Stimulated activated CD8-positive, alpha-beta memory T cell treated with anti-CD3 and anti-CD28 coated beads, Interleukin-12 subunit alpha, Interleukin-12 subunit beta, amount 100 ng/mL, for 1 hour (primary cell): ENCODE measurements at regions not wholly inside any gene's neighbourhood (a gene's known extent, or its start where the extent isn't known, plus 50 kb on each side); places are given as distances from the start of the nearest gene placed in this dataset.
"Not testable (repeated sequence)": the region's sequence is repeated elsewhere in the genome, so short reads cannot be mapped to it uniquely, and the experiment has no call there.

Experiments
- DNase-seq: peaks from one replicate; pipeline ENCODE4 v3.0.0-alpha.2; 2020; ENCODE audit warnings: low read depth

DNA sequence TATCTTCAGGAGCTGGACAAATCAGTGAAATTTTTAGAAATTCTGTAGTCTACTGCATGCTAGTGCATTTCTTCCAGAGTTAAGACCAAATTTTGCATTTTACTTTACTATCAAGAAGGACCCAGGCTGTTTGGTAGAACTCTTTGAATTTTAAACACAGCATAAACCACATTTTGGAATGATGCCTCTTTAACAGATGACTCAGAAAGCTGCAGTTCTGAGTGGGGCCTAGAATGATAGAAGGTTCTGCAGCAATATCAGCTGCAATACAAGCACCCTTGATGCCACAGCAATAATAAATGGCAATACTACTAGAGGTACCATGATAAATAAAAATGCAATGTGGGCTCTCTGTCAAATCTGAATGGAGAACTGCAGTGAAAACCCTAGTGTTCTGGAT lies 198.7 kb downstream of the TMA16 start:
- DNase-seq, result no peak

GRCh38 chr4:163693776-163694175 lies 199.3 kb downstream of the TMA16 start:
- no peak for DNase-seq

DNA sequence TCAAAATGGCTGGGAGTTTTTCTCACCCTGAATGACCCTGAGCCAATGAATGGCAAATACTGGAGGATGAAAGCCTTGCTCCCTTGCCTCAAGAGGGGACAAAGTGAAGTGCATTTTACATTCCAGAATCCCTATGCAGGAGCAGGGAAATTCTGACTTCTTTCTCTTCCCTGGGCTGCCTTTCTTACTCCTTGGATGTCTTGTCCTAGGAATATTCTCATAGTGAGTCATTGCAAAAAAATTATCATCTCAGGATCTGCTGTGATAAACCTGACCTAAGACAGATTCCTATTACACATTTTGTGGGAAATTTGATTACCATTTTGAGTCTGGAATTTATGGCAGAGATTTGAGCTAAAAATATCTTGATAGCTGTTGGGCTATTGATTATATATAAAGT lies 199.9 kb downstream of the TMA16 start:
- no peak for DNase-seq

GRCh38 chr4:163697121-163697520 lies 202.6 kb downstream of the TMA16 start:
- DNase-seq, result no peak

- DNase-seq, result not testable (repeated sequence)
Observed at GRCh38 chr4:163700383-163700782, 205.9 kb downstream of the TMA16 start.

DNA sequence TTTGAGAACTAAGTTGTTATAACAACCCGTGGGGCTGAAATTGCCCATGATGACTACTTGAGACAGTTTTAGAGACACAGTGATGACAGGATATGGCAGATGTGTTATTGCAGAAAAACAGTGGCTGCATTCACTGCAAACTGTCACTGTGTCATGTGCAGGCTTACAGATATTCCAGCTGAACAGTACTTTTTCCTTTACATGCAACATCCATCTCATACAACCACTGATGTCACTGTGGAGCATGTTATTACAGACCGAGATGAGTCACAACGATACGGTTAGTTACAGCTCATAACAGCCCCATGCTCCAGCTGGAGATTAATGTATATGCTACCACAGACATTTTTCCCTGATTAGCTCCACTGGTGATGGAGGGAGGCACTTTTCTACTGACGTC lies 207.4 kb downstream of the TMA16 start:
- no peak for DNase-seq

DNA sequence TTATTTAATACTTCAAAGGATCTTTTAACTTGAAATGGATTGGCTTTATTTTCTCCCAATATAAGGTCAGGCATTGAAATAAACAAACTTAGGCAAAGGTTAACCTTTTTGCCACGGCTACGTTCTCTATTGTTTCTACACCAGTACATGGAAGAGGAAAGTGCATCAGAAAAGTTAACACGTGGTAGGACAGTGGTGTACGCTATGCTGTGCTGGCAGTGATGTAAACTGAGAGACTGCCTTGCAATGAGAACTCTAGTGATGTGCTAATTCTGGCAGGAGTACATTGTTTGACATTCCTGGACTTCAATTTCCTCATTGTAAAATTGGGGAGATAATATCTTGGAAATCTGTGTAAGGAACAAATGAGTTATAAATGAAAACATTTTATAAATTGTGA lies 208.2 kb downstream of the TMA16 start:
- DNase-seq, result no peak

GRCh38 chr4:163703251-163703650 lies 208.8 kb downstream of the TMA16 start:
- no peak for DNase-seq

DNA sequence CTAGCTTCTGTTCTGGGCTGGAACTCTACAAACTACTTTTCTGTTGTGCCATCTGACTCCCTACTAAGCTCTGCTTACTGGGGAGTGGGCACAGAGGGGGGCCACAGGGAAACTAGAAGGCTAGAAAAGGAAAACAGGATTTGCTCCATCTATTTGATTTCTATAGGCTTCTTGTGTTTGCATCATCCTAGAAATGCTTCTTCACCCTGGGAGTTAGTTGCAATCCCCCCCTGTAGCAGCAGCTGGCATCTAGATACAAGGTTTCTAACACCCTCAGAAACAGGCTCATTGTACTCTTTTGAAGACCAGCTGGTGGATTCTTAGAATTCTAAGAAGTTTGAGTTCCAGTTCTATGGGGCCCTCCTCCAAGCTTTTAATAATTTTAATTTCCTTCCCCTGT lies 213.4 kb downstream of the TMA16 start:
- no peak for DNase-seq

GRCh38 chr4:163709601-163710000 lies 215.1 kb downstream of the TMA16 start:
- no peak for DNase-seq

GRCh38 chr4:163710158-163710557 lies 215.7 kb downstream of the TMA16 start:
- DNase-seq, result no peak

DNA sequence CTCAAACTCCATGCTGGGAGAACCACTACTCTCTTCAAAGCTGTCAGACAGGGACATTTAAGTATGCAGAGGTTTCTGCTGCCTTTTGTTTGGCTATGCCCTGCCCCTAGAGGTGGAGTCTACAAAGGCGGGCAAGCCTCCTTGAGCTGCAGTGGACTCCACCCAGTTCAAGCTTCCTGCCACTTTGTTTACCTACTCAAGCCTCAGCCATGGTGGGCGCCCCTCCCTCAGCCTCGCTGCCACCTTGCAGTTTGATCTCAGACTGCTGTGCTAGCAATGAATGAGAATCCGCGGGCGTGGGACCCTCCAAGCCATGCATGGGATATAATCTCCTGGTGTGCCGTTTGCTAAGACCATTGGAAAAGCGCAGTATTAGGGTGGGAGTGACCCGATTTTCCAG lies 230.0 kb downstream of the TMA16 start:
- not testable (repeated sequence) for DNase-seq

DNA sequence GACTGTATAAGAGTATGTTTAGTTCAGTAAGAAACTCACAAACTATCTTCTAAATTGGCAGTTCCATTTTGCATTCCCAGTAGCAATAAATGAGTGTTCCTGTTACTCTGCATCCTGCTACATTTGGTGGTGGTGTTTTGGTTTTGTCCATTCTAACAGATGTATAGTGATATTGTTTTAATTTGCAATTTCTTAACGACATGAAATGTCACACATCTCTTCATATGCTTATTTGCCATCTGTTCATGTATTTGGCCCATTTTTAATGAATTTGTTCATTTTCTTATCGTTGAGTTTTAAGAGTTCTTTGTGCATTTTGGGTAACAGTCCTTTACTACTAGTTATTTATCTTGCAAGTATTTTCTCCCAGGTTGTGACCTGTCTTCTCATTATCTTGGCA lies 232.2 kb downstream of the TMA16 start:
- no peak for DNase-seq

DNA sequence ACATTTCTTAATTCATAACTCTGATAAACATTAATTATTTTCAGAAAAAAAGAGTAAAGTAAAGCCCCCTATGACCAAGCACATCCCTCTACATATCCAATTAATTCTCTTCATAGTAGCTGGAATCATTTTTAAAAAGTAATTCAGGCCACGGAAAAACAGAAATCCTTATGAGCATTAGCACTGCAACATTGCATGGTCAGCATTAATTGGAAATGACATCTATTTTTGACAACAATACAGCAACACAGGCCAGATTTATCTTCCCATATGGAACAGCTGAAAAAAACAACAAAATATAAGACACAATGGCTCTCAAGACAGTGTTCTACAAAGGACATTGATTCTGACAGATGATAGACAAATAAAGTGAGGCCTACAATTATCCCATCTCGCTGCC lies 236.6 kb downstream of the TMA16 start:
- no peak for DNase-seq

- no peak for DNase-seq
Observed at GRCh38 chr4:163732473-163732872, 238.0 kb downstream of the TMA16 start.

GRCh38 chr4:163736876-163737275 lies 242.4 kb downstream of the TMA16 start:
- DNase-seq, result no peak

- DNase-seq, result not testable (repeated sequence)
Observed at GRCh38 chr4:163737846-163738245, 243.4 kb downstream of the TMA16 start.

- DNase-seq, result no peak
Observed at GRCh38 chr4:163738521-163738920, 244.0 kb downstream of the TMA16 start.

- DNase-seq, result no peak
Observed at GRCh38 chr4:163744861-163745260, 250.4 kb downstream of the TMA16 start.

- DNase-seq, result no peak
Observed at GRCh38 chr4:163747293-163747692, 252.8 kb downstream of the TMA16 start.

DNA sequence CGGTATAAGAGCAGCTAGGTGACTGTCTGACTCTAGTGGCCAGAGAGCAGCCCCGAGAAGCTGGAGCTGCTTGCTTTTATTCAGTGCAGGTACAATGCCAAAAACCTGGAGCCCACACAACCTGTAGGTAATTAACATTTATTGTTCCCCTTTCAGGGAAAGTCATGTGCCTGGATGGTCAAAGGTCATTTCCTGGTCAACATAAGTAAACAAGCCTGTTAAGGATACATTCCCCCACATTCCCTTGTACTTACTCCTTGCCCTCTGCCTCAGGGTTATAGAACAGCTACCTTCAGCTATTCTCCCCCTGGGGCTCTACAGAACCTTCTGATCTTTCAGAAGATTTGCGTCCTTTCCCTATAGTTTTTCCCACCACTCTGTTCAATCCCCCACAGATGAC lies 253.4 kb downstream of the TMA16 start:
- DNase-seq, result no peak

DNA sequence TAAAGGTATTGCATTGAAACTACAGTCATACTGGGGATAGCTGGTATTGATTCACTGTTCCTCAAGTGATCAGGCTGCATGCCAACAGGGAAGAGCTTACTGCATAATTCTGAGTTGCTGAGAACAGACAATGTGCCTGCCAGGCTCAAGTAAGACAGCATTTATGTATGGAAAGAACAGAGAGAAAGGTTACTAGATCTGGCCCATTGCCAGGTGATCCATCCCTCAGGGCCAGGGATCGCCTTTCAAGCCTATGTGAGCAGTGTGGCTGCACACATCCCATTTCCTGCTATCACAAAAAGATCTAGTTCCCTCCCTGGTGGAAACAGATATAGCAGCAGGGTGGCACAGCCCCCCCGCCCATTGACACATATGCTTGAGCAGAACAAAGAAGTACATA lies 254.0 kb downstream of the TMA16 start:
- DNase-seq, result no peak

- DNase-seq, result no peak
Observed at GRCh38 chr4:163755013-163755412, 260.5 kb downstream of the TMA16 start.

DNA sequence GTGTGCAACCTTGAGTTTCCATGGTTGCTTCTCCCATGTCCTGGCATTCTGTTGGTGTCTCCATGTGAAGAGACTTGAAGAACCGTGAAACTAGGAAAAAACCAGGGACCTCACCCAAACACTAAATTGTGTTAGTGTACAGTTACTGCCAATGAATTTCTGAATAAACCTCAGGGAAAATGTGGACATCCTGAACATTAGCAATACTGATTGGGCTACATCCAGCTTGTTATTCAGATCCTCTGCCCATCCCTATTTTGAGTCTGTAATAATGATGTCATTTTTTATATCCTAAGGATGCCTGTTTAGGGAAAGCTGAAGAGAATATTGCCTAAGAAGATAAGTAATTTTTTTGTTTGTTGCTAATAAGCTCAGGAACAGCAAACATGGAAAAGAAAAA lies 262.7 kb downstream of the TMA16 start:
- DNase-seq, result no peak

DNA sequence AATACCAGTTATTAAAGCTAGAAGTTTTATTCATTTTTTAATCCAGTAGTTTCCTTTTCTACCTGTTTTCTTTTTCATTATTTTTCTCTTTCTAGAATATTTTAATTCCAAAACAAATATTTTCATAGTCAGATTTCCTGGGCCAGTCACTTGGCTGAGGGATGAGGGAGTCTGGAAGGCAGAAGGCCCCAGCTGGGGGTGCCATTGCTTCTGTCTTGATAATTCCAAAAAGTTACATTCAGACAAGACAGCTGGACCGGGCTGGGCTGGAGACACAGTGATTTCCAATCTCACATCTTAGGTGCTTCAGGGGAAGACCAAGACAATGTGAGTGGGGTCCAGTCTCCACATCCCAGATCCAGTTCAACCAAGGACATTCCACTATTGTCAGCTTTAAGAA lies 263.5 kb downstream of the TMA16 start:
- DNase-seq, result no peak
